ENCODE measurements at regions not wholly inside any gene's neighbourhood (a gene's known extent, or its start where the extent isn't known, plus 50 kb on each side); places are given as distances from the start of the nearest gene placed in this dataset.

DNA sequence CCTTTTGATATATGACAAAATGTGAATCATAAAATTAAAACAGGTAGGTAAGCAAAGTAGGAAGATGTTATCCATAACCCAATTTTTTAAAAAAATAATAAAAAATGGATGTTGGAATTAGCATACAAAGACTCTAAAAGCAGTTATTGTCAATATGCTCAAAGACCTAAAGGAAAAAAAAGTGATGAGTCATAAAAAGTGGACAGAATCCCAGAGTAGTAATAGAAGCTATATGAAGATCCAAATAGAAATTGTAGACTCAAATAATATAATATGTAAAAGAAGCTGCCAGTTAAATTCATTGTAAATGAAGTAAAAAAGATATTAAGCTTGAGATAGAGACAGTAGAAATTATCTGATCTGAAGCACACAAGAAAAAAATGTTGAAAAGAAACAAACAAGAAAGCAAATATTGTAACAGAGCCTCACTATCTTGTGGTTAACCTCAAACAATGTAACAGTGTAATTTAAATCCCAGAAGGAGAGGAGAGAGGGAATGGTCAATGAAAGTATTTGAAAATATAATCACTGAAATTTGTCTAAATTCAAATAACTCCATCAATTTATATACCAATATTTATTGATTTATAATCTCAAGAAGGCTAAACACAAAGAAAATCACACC lies 773.4 kb upstream of the RAG2 start:
- POLR2A ChIA-PET = no interaction called here
- no peak overlapping the region for H3K27ac ChIP-seq (ENCODE audit: low read depth, low read length)
- TF ChIP-seq SRF (IDR thresholded peaks at IDR 0.05; ENCODE audit: low read depth) (no peak), POLR2AphosphoS5 (IDR thresholded peaks at IDR 0.05; ENCODE audit: low read depth, low read length) (no peak), EGR1 (IDR thresholded peaks at IDR 0.05; ENCODE audit: low read depth) (no peak), POLR2A (IDR thresholded peaks at IDR 0.05; ENCODE audit: borderline replicate concordance, extremely low read depth, insufficient read depth, insufficient read length) (no peak), CBX3 (IDR thresholded peaks at IDR 0.05; ENCODE audit: low read depth) (no peak), SIN3A (IDR thresholded peaks at IDR 0.05; ENCODE audit: low read depth) (no peak), JUND (IDR thresholded peaks at IDR 0.05) (no peak), EZH2 (IDR thresholded peaks at IDR 0.05) (no peak), EZH2phosphoT487 (IDR thresholded peaks at IDR 0.05; ENCODE audit: borderline replicate concordance) (no peak), FOSL1 (IDR thresholded peaks at IDR 0.05; ENCODE audit: low read depth) (no peak), TCF7L2 (IDR thresholded peaks at IDR 0.05; ENCODE audit: borderline replicate concordance, extremely low read depth, insufficient read depth, insufficient read length) (no peak), YY1 (IDR thresholded peaks at IDR 0.05; ENCODE audit: extremely low read depth, insufficient replicate concordance, low read depth, low read length) (no peak), CEBPB (IDR thresholded peaks at IDR 0.05; ENCODE audit: low read depth) (no peak), ELF1 (IDR thresholded peaks at IDR 0.05; ENCODE audit: borderline replicate concordance, low read depth) (no peak), SP1 (IDR thresholded peaks at IDR 0.05; ENCODE audit: low read depth) (no peak)
- TF ChIP-seq, protein P1, sequence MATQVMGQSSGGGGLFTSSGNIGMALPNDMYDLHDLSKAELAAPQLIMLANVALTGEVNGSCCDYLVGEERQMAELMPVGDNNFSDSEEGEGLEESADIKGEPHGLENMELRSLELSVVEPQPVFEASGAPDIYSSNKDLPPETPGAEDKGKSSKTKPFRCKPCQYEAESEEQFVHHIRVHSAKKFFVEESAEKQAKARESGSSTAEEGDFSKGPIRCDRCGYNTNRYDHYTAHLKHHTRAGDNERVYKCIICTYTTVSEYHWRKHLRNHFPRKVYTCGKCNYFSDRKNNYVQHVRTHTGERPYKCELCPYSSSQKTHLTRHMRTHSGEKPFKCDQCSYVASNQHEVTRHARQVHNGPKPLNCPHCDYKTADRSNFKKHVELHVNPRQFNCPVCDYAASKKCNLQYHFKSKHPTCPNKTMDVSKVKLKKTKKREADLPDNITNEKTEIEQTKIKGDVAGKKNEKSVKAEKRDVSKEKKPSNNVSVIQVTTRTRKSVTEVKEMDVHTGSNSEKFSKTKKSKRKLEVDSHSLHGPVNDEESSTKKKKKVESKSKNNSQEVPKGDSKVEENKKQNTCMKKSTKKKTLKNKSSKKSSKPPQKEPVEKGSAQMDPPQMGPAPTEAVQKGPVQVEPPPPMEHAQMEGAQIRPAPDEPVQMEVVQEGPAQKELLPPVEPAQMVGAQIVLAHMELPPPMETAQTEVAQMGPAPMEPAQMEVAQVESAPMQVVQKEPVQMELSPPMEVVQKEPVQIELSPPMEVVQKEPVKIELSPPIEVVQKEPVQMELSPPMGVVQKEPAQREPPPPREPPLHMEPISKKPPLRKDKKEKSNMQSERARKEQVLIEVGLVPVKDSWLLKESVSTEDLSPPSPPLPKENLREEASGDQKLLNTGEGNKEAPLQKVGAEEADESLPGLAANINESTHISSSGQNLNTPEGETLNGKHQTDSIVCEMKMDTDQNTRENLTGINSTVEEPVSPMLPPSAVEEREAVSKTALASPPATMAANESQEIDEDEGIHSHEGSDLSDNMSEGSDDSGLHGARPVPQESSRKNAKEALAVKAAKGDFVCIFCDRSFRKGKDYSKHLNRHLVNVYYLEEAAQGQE (IDR thresholded peaks at IDR 0.05; ENCODE audit: low read depth) = no peak
- TF ChIP-seq, protein P2, sequence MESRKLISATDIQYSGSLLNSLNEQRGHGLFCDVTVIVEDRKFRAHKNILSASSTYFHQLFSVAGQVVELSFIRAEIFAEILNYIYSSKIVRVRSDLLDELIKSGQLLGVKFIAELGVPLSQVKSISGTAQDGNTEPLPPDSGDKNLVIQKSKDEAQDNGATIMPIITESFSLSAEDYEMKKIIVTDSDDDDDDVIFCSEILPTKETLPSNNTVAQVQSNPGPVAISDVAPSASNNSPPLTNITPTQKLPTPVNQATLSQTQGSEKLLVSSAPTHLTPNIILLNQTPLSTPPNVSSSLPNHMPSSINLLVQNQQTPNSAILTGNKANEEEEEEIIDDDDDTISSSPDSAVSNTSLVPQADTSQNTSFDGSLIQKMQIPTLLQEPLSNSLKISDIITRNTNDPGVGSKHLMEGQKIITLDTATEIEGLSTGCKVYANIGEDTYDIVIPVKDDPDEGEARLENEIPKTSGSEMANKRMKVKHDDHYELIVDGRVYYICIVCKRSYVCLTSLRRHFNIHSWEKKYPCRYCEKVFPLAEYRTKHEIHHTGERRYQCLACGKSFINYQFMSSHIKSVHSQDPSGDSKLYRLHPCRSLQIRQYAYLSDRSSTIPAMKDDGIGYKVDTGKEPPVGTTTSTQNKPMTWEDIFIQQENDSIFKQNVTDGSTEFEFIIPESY (IDR thresholded peaks at IDR 0.05; ENCODE audit: extremely low read depth, insufficient replicate concordance, low read length) = no peak
- TF ChIP-seq, protein P3, sequence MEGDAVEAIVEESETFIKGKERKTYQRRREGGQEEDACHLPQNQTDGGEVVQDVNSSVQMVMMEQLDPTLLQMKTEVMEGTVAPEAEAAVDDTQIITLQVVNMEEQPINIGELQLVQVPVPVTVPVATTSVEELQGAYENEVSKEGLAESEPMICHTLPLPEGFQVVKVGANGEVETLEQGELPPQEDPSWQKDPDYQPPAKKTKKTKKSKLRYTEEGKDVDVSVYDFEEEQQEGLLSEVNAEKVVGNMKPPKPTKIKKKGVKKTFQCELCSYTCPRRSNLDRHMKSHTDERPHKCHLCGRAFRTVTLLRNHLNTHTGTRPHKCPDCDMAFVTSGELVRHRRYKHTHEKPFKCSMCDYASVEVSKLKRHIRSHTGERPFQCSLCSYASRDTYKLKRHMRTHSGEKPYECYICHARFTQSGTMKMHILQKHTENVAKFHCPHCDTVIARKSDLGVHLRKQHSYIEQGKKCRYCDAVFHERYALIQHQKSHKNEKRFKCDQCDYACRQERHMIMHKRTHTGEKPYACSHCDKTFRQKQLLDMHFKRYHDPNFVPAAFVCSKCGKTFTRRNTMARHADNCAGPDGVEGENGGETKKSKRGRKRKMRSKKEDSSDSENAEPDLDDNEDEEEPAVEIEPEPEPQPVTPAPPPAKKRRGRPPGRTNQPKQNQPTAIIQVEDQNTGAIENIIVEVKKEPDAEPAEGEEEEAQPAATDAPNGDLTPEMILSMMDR (IDR thresholded peaks at IDR 0.05 in 2 of 3, conservative IDR thresholded peaks at IDR 0.05 in 1 of 3; ENCODE audit: borderline replicate concordance in 1 of 3, insufficient read depth in 1 of 3, low read depth in 2 of 3, low read length in 2 of 3) = no peak
- no peak overlapping the region for H3K4me2 ChIP-seq (ENCODE audit: low read length)
- H3K9me2 ChIP-seq (ENCODE audit: insufficient read depth) = no peaks in the 10 kb centered on the region
- no peaks in the 10 kb centered on the region for H3K36me3 ChIP-seq (ENCODE audit: control insufficient read depth in 1 of 2, insufficient read depth in 2 of 2, low read length in 2 of 2)
- H2AFZ ChIP-seq (ENCODE audit: low read depth, low read length, poor library complexity, severe bottlenecking) = no peak overlapping the region
- no peak overlapping the region for H3K9ac ChIP-seq (ENCODE audit: low read length)
- no peak overlapping the region for H3K4me3 ChIP-seq (replicated peaks in 1 of 2; ENCODE audit: low read depth in 1 of 2, low read length in 2 of 2)
- intact Hi-C loops (cut with micrococcal nuclease) = no loop called here
- BruUV-seq (replicated peaks) = no TSS peak
- H3K9me3 ChIP-seq (ENCODE audit: control insufficient read depth in 1 of 2, insufficient read depth in 1 of 2, low read depth in 1 of 2, low read length in 2 of 2) = peaks cover 0 to 13% of the 10 kb centered on the region in 2 experiments; a peak in 3 of 4 replicates
- CTCF ChIA-PET = no interaction called here
- RAD21 ChIA-PET (ENCODE audit: low non-redundant PET in 1 of 2, low total read pairs in 2 of 2, uncharacterized antibody in 2 of 2, unreplicated experiment in 2 of 2) = interaction anchor here in 1 of 2 experiments (0.6 kb wide), 1 partner anchor 79 kb away, joined by 3 read pairs; no protein-coding TSS in a partner anchor
- no peak for ATAC-seq
- H3K4me1 ChIP-seq (ENCODE audit: control insufficient read depth in 1 of 2, insufficient read depth in 2 of 2, low read length in 2 of 2) = no peaks in the 10 kb centered on the region
- no peaks in the 10 kb centered on the region for H3K27me3 ChIP-seq (ENCODE audit: insufficient read depth, low read length)
- no peaks in the 10 kb centered on the region for H3K79me2 ChIP-seq (ENCODE audit: insufficient read depth, low read length)
- H4K20me1 ChIP-seq (ENCODE audit: insufficient read depth) = no peaks in the 10 kb centered on the region
- DNase-seq (ENCODE audit: low read depth, low spot score) = no peak
